Sigmoid colon (tissue), 6 donors: ENCODE measurements at regions not wholly inside any gene's neighbourhood (a gene's known extent, or its start where the extent isn't known, plus 50 kb on each side); places are given as distances from the start of the nearest gene placed in this dataset.
"Not testable (repeated sequence)": the region's sequence is repeated elsewhere in the genome, so short reads cannot be mapped to it uniquely, and the experiment has no call there.

ENCODE experiments used
- DNase-seq: peaks from one replicate; pipeline ENCODE4 v3.0.0-alpha.2; 2019
- H3K27ac ChIP-seq, 4 donors: fragments of 200-600 bp; sonication (generic); one replicate each; pipeline ENCODE4 v1.5.1; 2016 to 2019; ENCODE audit warnings: mild to moderate bottlenecking in 1 of 4
- H3K27me3 ChIP-seq, 3 donors: fragments of 200-600 bp; sonication (generic); one replicate each; pipeline ENCODE4 v1.5.1; 2019; ENCODE audit warnings: mild to moderate bottlenecking in 1 of 3
- H3K36me3 ChIP-seq, 4 donors: fragments of 200-600 bp; sonication (generic); one replicate each; pipeline ENCODE4 v1.5.1; 2016 to 2019
- H3K4me1 ChIP-seq, 4 donors: fragments of 200-600 bp; sonication (generic); one replicate each; pipeline ENCODE4 v1.5.1; 2017 to 2019
- H3K4me3 ChIP-seq, 4 donors: fragments of 200-600 bp; sonication (generic); one replicate each; pipeline ENCODE4 v1.5.1; 2017 to 2019; ENCODE audit warnings: mild to moderate bottlenecking in 2 of 4, moderate library complexity in 1 of 4
- H3K9me3 ChIP-seq, 4 donors: fragments of 200-600 bp in 3 of 4; sonication (generic) in 3 of 4; one replicate each; pipeline versions ENCODE4 v1.5.1 to v1.6.1; 2013 to 2019
- CTCF ChIP-seq, 4 experiments: fragments of 450-650 bp in 3 of 4; fragments of 200-600 bp in 1 of 4; IDR thresholded peaks; one replicate each; pipeline ENCODE4 v1.5.1; 2016 to 2019; ENCODE audit warnings: antibody characterized with exemption in 4 of 4, mild to moderate bottlenecking in 3 of 4, moderate library complexity in 2 of 4
- EP300 ChIP-seq, 4 donors: sonication (generic); formaldehyde crosslinking; IDR thresholded peaks; one replicate each; pipeline ENCODE4 v1.6.1; 2017; ENCODE audit warnings: antibody characterized with exemption in 4 of 4
- POLR2A ChIP-seq, 2 donors: fragments of 450-650 bp; IDR thresholded peaks; one replicate each; pipeline ENCODE4 v1.6.1; 2016; ENCODE audit warnings: antibody characterized with exemption in 2 of 2, mild to moderate bottlenecking in 2 of 2, moderate library complexity in 2 of 2
- POLR2AphosphoS5 ChIP-seq, 4 donors: sonication (generic); formaldehyde crosslinking; IDR thresholded peaks; one replicate each; pipeline ENCODE4 v1.6.1; 2017; ENCODE audit warnings: antibody characterized with exemption in 4 of 4
- WGBS, 2 donors: extraction: QIAGEN DNeasy Blood & Tissue Kit; methylation state at CpG; one replicate each; pipeline ENCODE4 v1.1.7; 2013; 5-methylcytosine and 5-hydroxymethylcytosine counted together
- intact Hi-C: fragments of 100-400 bp; cut with DNase I; formaldehyde crosslinking; loops from one replicate; pipeline ENCODE4 v1.15.1; 2023
- donor health status: healthy with polysubstance abuse.
- donor health status: healthy.

DNA sequence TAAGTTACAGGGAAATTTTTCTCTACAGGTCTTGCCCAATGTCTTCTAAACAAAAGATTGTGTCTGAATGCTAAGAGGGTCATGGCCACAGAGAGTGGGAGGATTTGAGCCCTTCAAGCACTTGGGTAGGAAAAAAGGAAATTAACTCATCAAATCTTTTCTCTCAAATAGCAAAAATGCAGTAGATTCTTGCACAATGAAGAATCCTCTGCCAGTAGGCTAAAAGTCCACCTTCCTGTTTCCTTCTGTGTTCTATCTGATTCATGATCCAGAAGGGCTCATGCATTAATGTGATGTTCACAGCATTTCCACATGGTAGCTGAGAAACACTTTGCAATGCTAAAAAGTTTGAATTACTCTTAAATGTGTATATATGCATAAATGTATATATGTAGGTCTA lies 177.1 kb downstream of the CD47 start:
- Histone ChIP-seq H3K36me3 (no peaks in the 10 kb centered on the region), H3K4me3 (no peak overlapping the region), H3K27me3 (no peaks in the 10 kb centered on the region), H3K4me1 (no peaks in the 10 kb centered on the region), H3K9me3 (no peaks in the 10 kb centered on the region), H3K27ac (no peak overlapping the region)
- intact Hi-C loops: no loop called here
- TF ChIP-seq POLR2A (IDR thresholded peaks at IDR 0.05): no peak
- no peak for TF ChIP-seq EP300 (IDR thresholded peaks at IDR 0.05)
- TF ChIP-seq CTCF (IDR thresholded peaks at IDR 0.05): no peak
- no peak for DNase-seq

DNA sequence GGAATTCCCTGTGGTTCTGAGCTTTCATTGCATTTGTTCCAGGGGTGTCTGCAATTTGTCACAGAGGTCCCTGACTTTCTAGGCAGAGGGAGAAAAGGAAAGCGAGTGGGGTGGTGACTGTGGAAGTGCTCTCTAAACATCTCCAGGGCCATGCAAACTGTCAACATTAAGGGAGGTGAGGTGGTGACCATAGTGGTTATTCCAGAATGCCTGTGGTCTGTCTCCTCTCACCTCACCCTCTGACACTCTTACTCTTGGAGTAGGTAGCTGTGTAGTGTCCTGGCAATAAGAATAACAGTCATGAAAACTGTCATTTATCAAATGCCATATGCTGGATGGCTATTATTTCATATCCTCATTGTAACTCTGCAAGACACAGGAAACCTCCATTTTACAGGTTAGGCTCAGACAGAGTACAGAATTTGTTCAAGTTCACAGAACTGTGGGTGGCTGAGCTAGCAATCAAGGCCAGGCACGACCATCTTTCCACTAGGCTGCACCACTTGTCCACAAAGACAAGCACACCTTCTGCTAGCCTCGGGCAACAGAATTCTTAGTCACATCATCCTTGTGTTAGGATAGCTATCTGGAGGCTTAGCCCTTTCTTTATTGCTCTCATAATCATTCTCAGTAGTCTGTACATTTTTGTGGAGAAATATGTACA lies 179.4 kb downstream of the CD47 start:
- WGBS, 2 donors: 60 to 74% methylated on average over 3 of the region's 3 CpGs
- Histone ChIP-seq H3K4me3 (no peak overlapping the region), H3K9me3 (no peaks in the 10 kb centered on the region), H3K27ac (no peak overlapping the region), H3K36me3 (no peaks in the 10 kb centered on the region), H3K4me1 (no peaks in the 10 kb centered on the region), H3K27me3 (no peaks in the 10 kb centered on the region)
- DNase-seq: no peak
- no peak for TF ChIP-seq POLR2AphosphoS5 (IDR thresholded peaks at IDR 0.05)
- no peak for TF ChIP-seq POLR2A (IDR thresholded peaks at IDR 0.05)
- no peak for TF ChIP-seq CTCF (IDR thresholded peaks at IDR 0.05)
- no peak for TF ChIP-seq EP300 (IDR thresholded peaks at IDR 0.05)
- intact Hi-C loops: no loop called here

GRCh38 chr3:107910713-107911259 lies 180.0 kb downstream of the CD47 start:
- no peak for DNase-seq
- intact Hi-C loops: no loop called here
- 55 to 70% methylated on average over 4 of the region's 4 CpGs for WGBS, 2 donors
- Histone ChIP-seq H3K27ac (no peak overlapping the region), H3K9me3 (no peaks in the 10 kb centered on the region), H3K27me3 (no peaks in the 10 kb centered on the region), H3K4me1 (no peaks in the 10 kb centered on the region), H3K4me3 (no peak overlapping the region), H3K36me3 (no peaks in the 10 kb centered on the region)
- TF ChIP-seq CTCF (IDR thresholded peaks at IDR 0.05) (no peak), EP300 (IDR thresholded peaks at IDR 0.05) (no peak), POLR2A (IDR thresholded peaks at IDR 0.05) (no peak), POLR2AphosphoS5 (IDR thresholded peaks at IDR 0.05) (no peak)

GRCh38 chr3:107909583-107909982 lies 181.2 kb downstream of the CD47 start:
- H3K36me3 ChIP-seq: not testable (repeated sequence)

DNA sequence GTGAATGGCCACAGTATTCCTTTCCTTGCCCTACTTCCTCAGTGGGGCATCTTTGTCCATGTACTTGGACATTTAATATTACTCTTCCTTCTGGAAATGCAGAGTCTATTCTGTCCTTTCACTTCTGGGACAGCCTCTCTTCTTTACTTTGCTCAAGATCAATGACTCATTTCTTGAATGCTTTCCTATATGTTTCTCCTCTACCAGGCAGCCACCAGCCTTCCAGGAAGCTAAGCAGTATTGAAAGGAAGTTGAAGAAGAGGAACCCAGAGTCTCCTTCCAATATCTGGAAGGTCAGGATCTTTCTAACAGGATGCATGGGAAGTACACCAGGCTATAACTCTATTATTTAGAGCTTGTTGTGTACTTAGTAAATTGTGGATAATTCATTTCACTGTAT lies 182.8 kb downstream of the CD47 start:
- intact Hi-C loops: no loop called here
- H3K4me1 ChIP-seq: peaks cover 0 to 4% (median 0%) of the 10 kb centered on the region in 4 donors
- DNase-seq: no peak

More at GRCh38 chr3:107909583-107909982, 181.2 kb downstream of the CD47 start:
- H3K4me3 ChIP-seq, H3K9me3 ChIP-seq, H3K4me1 ChIP-seq, H3K27me3 ChIP-seq, intact Hi-C loops, DNase-seq, H3K27ac ChIP-seq: not testable (repeated sequence)
- 84 to 98% methylated on average over 3 of the region's 3 CpGs for WGBS, 2 donors

More for the DNA sequence above, 182.8 kb downstream of the CD47 start:
- no peaks in the 10 kb centered on the region for H3K27me3 ChIP-seq
- H3K4me3 ChIP-seq: no peak overlapping the region
- no peak overlapping the region for H3K27ac ChIP-seq
- no peaks in the 10 kb centered on the region for H3K36me3 ChIP-seq
- TF ChIP-seq CTCF (IDR thresholded peaks at IDR 0.05) (no peak), POLR2A (IDR thresholded peaks at IDR 0.05) (no peak), POLR2AphosphoS5 (IDR thresholded peaks at IDR 0.05) (no peak), EP300 (IDR thresholded peaks at IDR 0.05) (no peak)
- H3K9me3 ChIP-seq: no peaks in the 10 kb centered on the region
